ENCODE measurements at regions not wholly inside any gene's neighbourhood (a gene's known extent, or its start where the extent isn't known, plus 50 kb on each side); places are given as distances from the start of the nearest gene placed in this dataset.

DNA sequence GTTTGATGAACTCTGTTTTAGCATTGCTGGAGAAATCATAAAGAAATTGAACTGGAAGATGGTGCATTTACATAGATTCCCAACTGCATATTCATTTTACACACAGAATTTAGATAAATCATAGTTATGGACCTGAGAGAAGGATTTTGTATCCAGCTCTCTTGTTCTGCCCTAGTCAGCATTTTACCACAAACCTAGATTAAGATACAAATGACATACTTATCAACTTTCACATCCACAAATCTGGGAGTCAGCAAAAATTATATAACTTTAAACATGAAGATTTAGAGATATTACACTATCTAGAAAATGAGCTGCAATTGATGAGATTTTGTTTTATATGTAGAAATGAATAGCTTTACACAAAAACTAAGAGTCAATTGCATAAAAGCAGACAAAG, 632.8 kb downstream of the IGSF11 start:
- Histone ChIP-seq H3K27ac (ENCODE audit: low read length) (no peak overlapping the region), H3K4me1 (ENCODE audit: control insufficient read depth, low read depth, low read length) (no peaks in the 10 kb centered on the region), H3K4me3 (ENCODE audit: low read length) (no peak overlapping the region), H3K9ac (ENCODE audit: low read length) (no peak overlapping the region), H3K9me3 (ENCODE audit: control insufficient read depth, low read depth, low read length) (no peaks in the 10 kb centered on the region), H3K36me3 (ENCODE audit: control insufficient read depth, low read depth, low read length) (no peaks in the 10 kb centered on the region), H3K27me3 (ENCODE audit: control insufficient read depth, insufficient read depth, low read length) (no peaks in the 10 kb centered on the region)

- no peaks in the 10 kb centered on the region for H3K4me1 ChIP-seq (ENCODE audit: control insufficient read depth, low read depth, low read length)
- no peaks in the 10 kb centered on the region for H3K36me3 ChIP-seq (ENCODE audit: control insufficient read depth, low read depth, low read length)
- H3K9ac ChIP-seq (ENCODE audit: low read length): no peak overlapping the region
- H3K4me3 ChIP-seq (ENCODE audit: low read length): no peak overlapping the region
- no peaks in the 10 kb centered on the region for H3K9me3 ChIP-seq (ENCODE audit: control insufficient read depth, low read depth, low read length)
- no peak overlapping the region for H3K27ac ChIP-seq (ENCODE audit: low read length)
- no peaks in the 10 kb centered on the region for H3K27me3 ChIP-seq (ENCODE audit: control insufficient read depth, insufficient read depth, low read length)
Observed at GRCh38 chr3:118402971-118403370, 631.7 kb downstream of the IGSF11 start.

DNA sequence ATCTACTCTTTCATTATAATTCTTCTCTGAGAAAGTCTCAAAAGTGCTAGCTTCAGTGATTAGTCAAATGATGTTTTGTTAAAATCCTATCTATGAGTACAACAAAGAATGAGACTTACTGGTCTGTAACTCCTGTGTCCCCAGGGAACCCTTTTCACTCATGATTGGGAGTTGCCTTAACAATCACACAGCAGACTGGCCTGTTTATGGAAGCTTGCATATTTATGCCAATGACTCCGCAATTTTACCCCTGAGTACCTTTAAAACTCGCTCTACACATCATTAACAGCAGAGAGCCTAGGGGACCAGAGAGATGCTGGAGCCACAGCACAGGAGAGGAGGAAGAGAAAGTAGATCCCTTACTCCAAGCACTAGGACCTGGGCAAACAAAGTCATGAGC, 628.1 kb downstream of the IGSF11 start:
- Histone ChIP-seq H3K27me3 (ENCODE audit: control insufficient read depth, insufficient read depth, low read length) (no peaks in the 10 kb centered on the region), H3K27ac (ENCODE audit: low read length) (no peak overlapping the region), H3K4me3 (ENCODE audit: low read length) (no peak overlapping the region)

DNA sequence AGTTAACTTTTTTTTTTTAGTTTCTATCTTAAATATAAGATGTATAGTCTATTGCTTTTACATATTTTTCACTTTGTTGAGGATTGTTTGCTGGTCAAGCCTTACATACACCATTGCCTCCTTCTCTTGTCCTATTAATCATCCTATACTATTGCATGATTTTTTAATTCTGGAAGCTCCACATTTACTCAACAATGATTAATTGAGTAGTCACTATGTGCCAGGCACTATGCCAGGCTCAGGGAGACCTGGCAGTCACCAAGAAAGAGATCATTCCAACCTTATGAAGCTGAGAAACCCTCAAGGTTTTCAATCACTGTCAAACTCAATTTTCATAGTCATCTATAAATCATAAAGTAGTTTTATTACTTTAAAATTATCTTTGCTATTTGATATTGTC, 626.2 kb downstream of the IGSF11 start:
- Histone ChIP-seq H3K9me3 (ENCODE audit: control insufficient read depth, low read depth, low read length) (no peaks in the 10 kb centered on the region), H3K9ac (ENCODE audit: low read length) (no peak overlapping the region), H3K4me1 (ENCODE audit: control insufficient read depth, low read depth, low read length) (no peaks in the 10 kb centered on the region), H3K4me3 (ENCODE audit: low read length) (no peak overlapping the region), H3K27ac (ENCODE audit: low read length) (no peak overlapping the region), H3K27me3 (ENCODE audit: control insufficient read depth, insufficient read depth, low read length) (no peaks in the 10 kb centered on the region), H3K36me3 (ENCODE audit: control insufficient read depth, low read depth, low read length) (no peaks in the 10 kb centered on the region)

More for the DNA sequence above, 628.1 kb downstream of the IGSF11 start:
- Histone ChIP-seq H3K36me3 (ENCODE audit: control insufficient read depth, low read depth, low read length) (no peaks in the 10 kb centered on the region), H3K4me1 (ENCODE audit: control insufficient read depth, low read depth, low read length) (no peaks in the 10 kb centered on the region), H3K9ac (ENCODE audit: low read length) (no peak overlapping the region), H3K9me3 (ENCODE audit: control insufficient read depth, low read depth, low read length) (no peaks in the 10 kb centered on the region)

- no peaks in the 10 kb centered on the region for H3K36me3 ChIP-seq (ENCODE audit: control insufficient read depth, low read depth, low read length)
- H3K4me1 ChIP-seq (ENCODE audit: control insufficient read depth, low read depth, low read length): no peaks in the 10 kb centered on the region
- no peak overlapping the region for H3K4me3 ChIP-seq (ENCODE audit: low read length)
- no peaks in the 10 kb centered on the region for H3K27me3 ChIP-seq (ENCODE audit: control insufficient read depth, insufficient read depth, low read length)
- H3K9me3 ChIP-seq (ENCODE audit: control insufficient read depth, low read depth, low read length): no peaks in the 10 kb centered on the region
- H3K27ac ChIP-seq (ENCODE audit: low read length): no peak overlapping the region
- H3K9ac ChIP-seq (ENCODE audit: low read length): no peak overlapping the region
Observed at GRCh38 chr3:118412503-118412902, 622.1 kb downstream of the IGSF11 start.

DNA sequence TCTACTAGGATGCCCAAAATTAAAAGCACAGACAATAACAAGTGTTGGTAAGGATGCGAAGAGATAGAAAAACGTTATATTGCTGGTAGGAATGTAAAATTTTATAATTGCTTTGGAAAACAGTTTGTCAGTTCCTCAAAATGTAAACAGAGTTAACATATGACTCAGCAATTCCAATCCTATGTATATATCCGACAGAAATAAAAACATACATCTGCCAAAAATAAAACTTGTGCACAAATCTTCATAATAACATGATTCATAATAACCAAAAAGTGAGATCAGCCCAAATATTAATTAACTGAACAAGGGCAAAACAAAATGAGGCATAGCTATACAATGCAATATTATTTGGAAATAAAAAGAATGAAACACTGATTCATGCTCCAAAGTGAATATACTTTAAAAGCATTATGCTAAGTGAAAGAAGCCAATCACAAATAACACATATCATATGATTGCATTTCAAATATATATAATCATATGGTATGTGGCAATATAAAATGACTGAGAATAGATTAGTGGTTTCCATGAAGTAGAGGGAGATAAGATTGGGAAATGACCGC, 609.3 kb downstream of the IGSF11 start:
- Histone ChIP-seq H3K27ac (ENCODE audit: low read length) (no peak overlapping the region), H3K27me3 (ENCODE audit: control insufficient read depth, insufficient read depth, low read length) (no peaks in the 10 kb centered on the region), H3K9ac (ENCODE audit: low read length) (no peak overlapping the region), H3K4me3 (ENCODE audit: low read length) (no peak overlapping the region), H3K9me3 (ENCODE audit: control insufficient read depth, low read depth, low read length) (no peaks in the 10 kb centered on the region), H3K4me1 (ENCODE audit: control insufficient read depth, low read depth, low read length) (peaks cover 8% of the 10 kb centered on the region), H3K36me3 (ENCODE audit: control insufficient read depth, low read depth, low read length) (no peaks in the 10 kb centered on the region)

DNA sequence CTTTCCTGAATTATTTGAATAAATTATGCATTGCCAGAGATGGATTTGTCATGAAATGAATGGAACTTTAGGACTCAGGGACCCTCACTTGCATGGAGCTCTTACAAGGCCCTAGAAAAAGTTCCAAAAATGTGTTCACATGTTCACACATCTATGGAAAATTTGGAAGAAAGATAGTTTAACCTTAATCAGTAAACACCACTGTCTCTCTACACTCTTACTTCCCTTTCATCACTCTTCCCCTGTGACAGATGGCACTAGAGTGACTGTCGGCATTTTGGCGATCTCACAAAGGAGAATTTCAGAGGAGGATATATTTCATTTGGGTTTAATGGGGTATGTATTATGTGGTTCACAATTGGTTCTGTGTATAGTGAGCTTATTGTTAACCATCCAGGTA, 600.8 kb downstream of the IGSF11 start:
- Histone ChIP-seq H3K9ac (ENCODE audit: low read length) (no peak overlapping the region), H3K36me3 (ENCODE audit: control insufficient read depth, low read depth, low read length) (no peaks in the 10 kb centered on the region), H3K27ac (ENCODE audit: low read length) (no peak overlapping the region), H3K9me3 (ENCODE audit: control insufficient read depth, low read depth, low read length) (no peaks in the 10 kb centered on the region), H3K4me3 (ENCODE audit: low read length) (no peak overlapping the region), H3K27me3 (ENCODE audit: control insufficient read depth, insufficient read depth, low read length) (no peaks in the 10 kb centered on the region), H3K4me1 (ENCODE audit: control insufficient read depth, low read depth, low read length) (no peaks in the 10 kb centered on the region)

- Histone ChIP-seq H3K9me3 (ENCODE audit: control insufficient read depth, low read depth, low read length) (no peaks in the 10 kb centered on the region), H3K36me3 (ENCODE audit: control insufficient read depth, low read depth, low read length) (no peaks in the 10 kb centered on the region), H3K27ac (ENCODE audit: low read length) (no peak overlapping the region), H3K4me3 (ENCODE audit: low read length) (no peak overlapping the region), H3K4me1 (ENCODE audit: control insufficient read depth, low read depth, low read length) (no peaks in the 10 kb centered on the region), H3K27me3 (ENCODE audit: control insufficient read depth, insufficient read depth, low read length) (no peaks in the 10 kb centered on the region), H3K9ac (ENCODE audit: low read length) (no peak overlapping the region)
Observed at GRCh38 chr3:118435851-118436350, 598.7 kb downstream of the IGSF11 start.

DNA sequence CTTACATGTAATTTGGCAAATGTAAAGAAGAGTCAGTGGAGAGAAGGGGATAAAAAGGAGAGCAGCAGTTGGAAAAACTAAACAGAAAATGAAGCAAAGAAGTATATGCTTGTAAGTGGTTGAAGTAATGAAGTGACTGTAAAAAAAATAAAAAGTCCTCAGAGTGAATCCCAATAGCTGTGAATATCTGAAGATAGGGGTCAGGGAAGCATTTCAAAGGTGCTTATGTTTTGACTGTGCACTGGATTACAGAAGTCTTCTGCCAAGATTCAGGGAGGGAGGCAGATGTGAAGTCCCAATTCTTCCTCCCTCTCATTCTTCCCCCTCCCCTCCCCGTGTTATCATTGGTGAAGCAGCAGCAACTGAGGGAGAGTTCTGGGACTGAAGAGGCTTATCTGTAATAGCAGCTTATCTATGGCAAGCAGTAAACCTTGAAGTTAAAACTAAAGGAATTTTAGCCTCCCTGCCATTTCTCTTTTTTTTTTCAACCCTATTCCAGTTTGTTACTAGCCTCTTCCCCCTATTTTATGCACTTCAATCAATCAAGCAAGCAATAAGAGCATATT, 597.9 kb downstream of the IGSF11 start:
- Histone ChIP-seq H3K4me3 (ENCODE audit: low read length) (no peak overlapping the region), H3K27ac (ENCODE audit: low read length) (no peak overlapping the region), H3K9ac (ENCODE audit: low read length) (no peak overlapping the region), H3K36me3 (ENCODE audit: control insufficient read depth, low read depth, low read length) (no peaks in the 10 kb centered on the region), H3K27me3 (ENCODE audit: control insufficient read depth, insufficient read depth, low read length) (no peaks in the 10 kb centered on the region), H3K9me3 (ENCODE audit: control insufficient read depth, low read depth, low read length) (no peaks in the 10 kb centered on the region), H3K4me1 (ENCODE audit: control insufficient read depth, low read depth, low read length) (no peaks in the 10 kb centered on the region)

DNA sequence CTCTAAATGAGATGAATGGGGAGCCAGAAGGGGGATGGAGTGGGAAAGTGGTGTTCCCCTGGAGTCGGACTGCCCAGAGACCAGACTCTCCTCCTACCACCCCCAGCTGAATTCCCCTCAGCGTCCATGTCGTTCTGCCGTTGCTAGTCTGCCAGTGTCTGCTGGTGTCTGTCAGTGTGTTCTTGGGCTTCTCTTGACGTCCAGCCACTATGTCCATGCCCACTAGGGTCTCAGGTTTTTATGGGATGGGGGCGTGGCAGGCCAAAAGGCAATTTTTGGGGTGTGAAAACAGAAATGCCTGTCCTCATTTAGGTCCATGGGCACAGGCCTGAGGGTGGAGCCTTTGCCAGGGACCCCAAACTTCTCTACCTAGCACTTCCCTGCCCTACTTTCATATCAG, 589.6 kb downstream of the IGSF11 start:
- Histone ChIP-seq H3K27ac (ENCODE audit: low read length) (no peak overlapping the region), H3K4me3 (ENCODE audit: low read length) (no peak overlapping the region), H3K9ac (ENCODE audit: low read length) (no peak overlapping the region), H3K4me1 (ENCODE audit: control insufficient read depth, low read depth, low read length) (no peaks in the 10 kb centered on the region), H3K27me3 (ENCODE audit: control insufficient read depth, insufficient read depth, low read length) (no peaks in the 10 kb centered on the region), H3K9me3 (ENCODE audit: control insufficient read depth, low read depth, low read length) (no peaks in the 10 kb centered on the region), H3K36me3 (ENCODE audit: control insufficient read depth, low read depth, low read length) (no peaks in the 10 kb centered on the region)

DNA sequence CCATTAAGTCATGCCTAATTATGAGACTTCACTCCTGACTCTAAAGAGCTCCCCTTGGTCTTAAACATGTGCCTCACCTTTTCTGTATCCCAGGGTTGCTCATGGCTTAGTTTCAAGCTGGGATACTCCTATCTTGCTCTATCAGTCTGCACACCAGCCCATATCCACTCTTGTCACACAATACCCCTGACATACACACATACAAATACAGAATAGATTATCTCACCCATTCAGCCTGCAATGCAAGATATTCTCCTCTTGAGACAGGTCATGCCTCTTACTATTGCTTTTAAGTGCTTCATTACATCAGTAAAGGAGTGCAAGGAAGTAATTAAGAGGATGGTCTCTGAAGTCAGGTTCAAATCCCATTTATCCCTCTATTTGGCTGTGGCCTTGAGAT, 587.3 kb downstream of the IGSF11 start:
- H3K9me3 ChIP-seq (ENCODE audit: control insufficient read depth, low read depth, low read length): no peaks in the 10 kb centered on the region
- H3K4me1 ChIP-seq (ENCODE audit: control insufficient read depth, low read depth, low read length): no peaks in the 10 kb centered on the region
- H3K27ac ChIP-seq (ENCODE audit: low read length): no peak overlapping the region
- H3K9ac ChIP-seq (ENCODE audit: low read length): no peak overlapping the region
- H3K36me3 ChIP-seq (ENCODE audit: control insufficient read depth, low read depth, low read length): no peaks in the 10 kb centered on the region
- H3K27me3 ChIP-seq (ENCODE audit: control insufficient read depth, insufficient read depth, low read length): no peaks in the 10 kb centered on the region
- H3K4me3 ChIP-seq (ENCODE audit: low read length): no peak overlapping the region

GRCh38 chr3:118466795-118467330, 567.8 kb downstream of the IGSF11 start:
- Histone ChIP-seq H3K4me1 (ENCODE audit: control insufficient read depth, low read depth, low read length) (no peaks in the 10 kb centered on the region), H3K4me3 (ENCODE audit: low read length) (no peak overlapping the region), H3K36me3 (ENCODE audit: control insufficient read depth, low read depth, low read length) (no peaks in the 10 kb centered on the region), H3K27me3 (ENCODE audit: control insufficient read depth, insufficient read depth, low read length) (no peaks in the 10 kb centered on the region), H3K9me3 (ENCODE audit: control insufficient read depth, low read depth, low read length) (no peaks in the 10 kb centered on the region), H3K27ac (ENCODE audit: low read length) (no peak overlapping the region), H3K9ac (ENCODE audit: low read length) (no peak overlapping the region)

Data from iPS-18a (cell line).